Esophagus muscularis mucosa (tissue), 3 donors: ENCODE measurements at regions not wholly inside any gene's neighbourhood (a gene's known extent, or its start where the extent isn't known, plus 50 kb on each side); places are given as distances from the start of the nearest gene placed in this dataset.

ENCODE experiments used
- EP300 ChIP-seq: sonication (generic); formaldehyde crosslinking; IDR thresholded peaks from one replicate; pipeline ENCODE4 v1.6.1; 2017; ENCODE audit warnings: antibody characterized with exemption
- TF ChIP-seq, protein P1 (sequence below), 3 experiments: fragments of 200-600 bp in 2 of 3; fragments of 450-650 bp in 1 of 3; sonication (generic) in 2 of 3; IDR thresholded peaks; one replicate each; pipeline ENCODE4 v1.5.1; 2017 to 2019; ENCODE audit warnings: antibody characterized with exemption in 3 of 3, mild to moderate bottlenecking in 2 of 3, moderate library complexity in 1 of 3

DNA sequence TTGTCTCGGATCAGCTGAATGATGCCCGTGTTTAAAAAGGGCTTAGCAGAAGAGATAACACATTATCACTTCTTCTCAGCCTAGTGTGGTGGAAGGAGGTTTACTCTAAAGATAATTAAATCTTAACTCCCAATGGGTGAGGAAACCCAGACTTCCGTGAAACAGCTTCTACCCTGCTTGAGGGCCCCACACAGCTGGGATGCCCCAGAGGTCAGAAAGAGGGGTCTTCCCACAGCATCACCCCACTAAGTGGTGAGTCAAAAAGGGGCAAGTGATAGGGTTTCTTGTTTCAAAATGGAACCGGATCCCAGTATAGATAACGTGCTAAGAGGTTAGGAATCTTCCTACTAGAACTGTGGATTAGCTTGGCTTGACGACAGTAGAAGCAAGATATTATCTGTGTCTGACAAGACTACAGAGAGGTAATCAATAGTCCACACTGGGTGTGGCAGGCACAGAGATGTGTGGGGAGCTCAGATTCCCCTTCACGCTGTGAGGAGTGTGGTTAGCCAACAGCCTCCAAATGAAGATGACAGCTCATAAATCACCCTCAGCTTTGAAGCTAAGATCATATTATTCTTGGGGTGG, 129.6 kb upstream of the COPS8 start:
- TF ChIP-seq, protein P1, sequence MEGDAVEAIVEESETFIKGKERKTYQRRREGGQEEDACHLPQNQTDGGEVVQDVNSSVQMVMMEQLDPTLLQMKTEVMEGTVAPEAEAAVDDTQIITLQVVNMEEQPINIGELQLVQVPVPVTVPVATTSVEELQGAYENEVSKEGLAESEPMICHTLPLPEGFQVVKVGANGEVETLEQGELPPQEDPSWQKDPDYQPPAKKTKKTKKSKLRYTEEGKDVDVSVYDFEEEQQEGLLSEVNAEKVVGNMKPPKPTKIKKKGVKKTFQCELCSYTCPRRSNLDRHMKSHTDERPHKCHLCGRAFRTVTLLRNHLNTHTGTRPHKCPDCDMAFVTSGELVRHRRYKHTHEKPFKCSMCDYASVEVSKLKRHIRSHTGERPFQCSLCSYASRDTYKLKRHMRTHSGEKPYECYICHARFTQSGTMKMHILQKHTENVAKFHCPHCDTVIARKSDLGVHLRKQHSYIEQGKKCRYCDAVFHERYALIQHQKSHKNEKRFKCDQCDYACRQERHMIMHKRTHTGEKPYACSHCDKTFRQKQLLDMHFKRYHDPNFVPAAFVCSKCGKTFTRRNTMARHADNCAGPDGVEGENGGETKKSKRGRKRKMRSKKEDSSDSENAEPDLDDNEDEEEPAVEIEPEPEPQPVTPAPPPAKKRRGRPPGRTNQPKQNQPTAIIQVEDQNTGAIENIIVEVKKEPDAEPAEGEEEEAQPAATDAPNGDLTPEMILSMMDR (IDR thresholded peaks at IDR 0.05): no peak
- TF ChIP-seq EP300: no peak
